A673 (cell line): ENCODE measurements at regions not wholly inside any gene's neighbourhood (a gene's known extent, or its start where the extent isn't known, plus 50 kb on each side); places are given as distances from the start of the nearest gene placed in this dataset.

ENCODE experiments used
- BruUV-seq: library from RNA; stranded (reverse); fragments of 400-500 nt; replicated peaks from 2 replicates; lab custom pipeline; 2021; lab: Mats Ljungman, UMichigan
- CTCF ChIA-PET: fragments of 300-600 bp; sonication (Branson Sonifier 250); formaldehyde crosslinking; loops from one replicate; lab custom pipeline; 2022; ENCODE audit warnings: antibody characterized with exemption; lab: Charles Lee
- POLR2A ChIA-PET: fragments of 300-600 bp; sonication (Branson Sonifier 250); formaldehyde crosslinking; loops from one replicate; lab custom pipeline; 2022; ENCODE audit warnings: antibody characterized with exemption; ENCODE audit not compliant: low non-redundant PET; lab: Charles Lee
- DNase-seq: peaks from one replicate; pipeline ENCODE4 v3.0.0-alpha.2; 2015; ENCODE audit warnings: low spot score
- H3K27ac ChIP-seq: fragments of 200-600 bp; sonication (generic); 2 replicates; pipeline ENCODE4 v1.5.1; 2016; ENCODE audit warnings: mixed run types, low read depth, mild to moderate bottlenecking, mixed read lengths, antibody characterized with exemption, low read length; ENCODE audit not compliant: poor library complexity, severe bottlenecking
- H3K27me3 ChIP-seq: fragments of 200-600 bp; sonication (generic); replicated peaks from 2 replicates; pipeline ENCODE4 v1.6.1; 2017; ENCODE audit warnings: mixed run types, low read depth, mild to moderate bottlenecking, mixed read lengths, antibody characterized with exemption, low read length; ENCODE audit not compliant: insufficient read depth, poor library complexity
- H3K36me3 ChIP-seq: fragments of 200-600 bp; sonication (generic); 2 replicates; pipeline ENCODE4 v1.6.1; 2016; ENCODE audit warnings: mixed run types, mild to moderate bottlenecking, mixed read lengths, antibody characterized with exemption, low read length; ENCODE audit not compliant: insufficient read depth, poor library complexity, severe bottlenecking
- H3K4me1 ChIP-seq: fragments of 200-600 bp; sonication (generic); 2 replicates; pipeline ENCODE4 v1.6.1; 2017; ENCODE audit warnings: mixed run types, mild to moderate bottlenecking, mixed read lengths, antibody characterized with exemption, low read length; ENCODE audit not compliant: insufficient read depth, poor library complexity, severe bottlenecking
- H3K4me3 ChIP-seq: fragments of 200-600 bp; sonication (generic); 2 replicates; pipeline ENCODE4 v1.5.1; 2016; ENCODE audit warnings: low read depth, mixed run types, mild to moderate bottlenecking, mixed read lengths, low read length; ENCODE audit not compliant: poor library complexity, severe bottlenecking
- H3K9me3 ChIP-seq: fragments of 200-600 bp; sonication (generic); 2 replicates; pipeline ENCODE4 v1.6.1; 2016; ENCODE audit warnings: mixed run types, low read depth, mild to moderate bottlenecking, mixed read lengths, antibody characterized with exemption, low read length; ENCODE audit not compliant: poor library complexity, severe bottlenecking
- EZH2 ChIP-seq: fragments of 200-600 bp; sonication (generic); IDR thresholded peaks from 2 replicates; pipeline ENCODE4 v1.6.1; 2017; ENCODE audit warnings: borderline replicate concordance, low read depth, mild to moderate bottlenecking, mixed read lengths, antibody characterized with exemption, low read length; ENCODE audit not compliant: poor library complexity, severe bottlenecking
- intact Hi-C: fragments of 100-400 bp; cut with micrococcal nuclease; formaldehyde crosslinking; loops from one replicate; pipeline ENCODE4 v1.10.0; 2022; ENCODE audit not compliant: unreplicated experiment
- TF ChIP-seq, protein P1 (sequence below): fragments of 300-800, 200-600 bp; sonication (generic); conservative IDR thresholded peaks from 2 replicates; pipeline ENCODE4 v1.5.1; 2017; ENCODE audit warnings: low read depth, mild to moderate bottlenecking, antibody characterized with exemption, low read length, moderate library complexity, mixed read lengths

- Histone ChIP-seq H3K36me3 (no peaks in the 10 kb centered on the region), H3K27me3 (no peaks in the 10 kb centered on the region), H3K4me1 (no peaks in the 10 kb centered on the region), H3K27ac (no peak overlapping the region), H3K9me3 (no peaks in the 10 kb centered on the region), H3K4me3 (no peak overlapping the region)
- ChIA-PET CTCF (no interaction called here), POLR2A (no interaction called here)
- TF ChIP-seq EZH2, result no peak
- TF ChIP-seq, protein P1, sequence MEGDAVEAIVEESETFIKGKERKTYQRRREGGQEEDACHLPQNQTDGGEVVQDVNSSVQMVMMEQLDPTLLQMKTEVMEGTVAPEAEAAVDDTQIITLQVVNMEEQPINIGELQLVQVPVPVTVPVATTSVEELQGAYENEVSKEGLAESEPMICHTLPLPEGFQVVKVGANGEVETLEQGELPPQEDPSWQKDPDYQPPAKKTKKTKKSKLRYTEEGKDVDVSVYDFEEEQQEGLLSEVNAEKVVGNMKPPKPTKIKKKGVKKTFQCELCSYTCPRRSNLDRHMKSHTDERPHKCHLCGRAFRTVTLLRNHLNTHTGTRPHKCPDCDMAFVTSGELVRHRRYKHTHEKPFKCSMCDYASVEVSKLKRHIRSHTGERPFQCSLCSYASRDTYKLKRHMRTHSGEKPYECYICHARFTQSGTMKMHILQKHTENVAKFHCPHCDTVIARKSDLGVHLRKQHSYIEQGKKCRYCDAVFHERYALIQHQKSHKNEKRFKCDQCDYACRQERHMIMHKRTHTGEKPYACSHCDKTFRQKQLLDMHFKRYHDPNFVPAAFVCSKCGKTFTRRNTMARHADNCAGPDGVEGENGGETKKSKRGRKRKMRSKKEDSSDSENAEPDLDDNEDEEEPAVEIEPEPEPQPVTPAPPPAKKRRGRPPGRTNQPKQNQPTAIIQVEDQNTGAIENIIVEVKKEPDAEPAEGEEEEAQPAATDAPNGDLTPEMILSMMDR, result no peak
- BruUV-seq, result no TSS peak
- no peak for DNase-seq
- intact Hi-C loops, result no loop called here
These were observed 466.7 kb upstream of the FSHR start for GRCh38 chr2:49621016-49621415.

GRCh38 chr2:49619804-49620203, 465.5 kb upstream of the FSHR start:
- Histone ChIP-seq H3K27me3 (no peaks in the 10 kb centered on the region), H3K4me1 (no peaks in the 10 kb centered on the region), H3K4me3 (no peak overlapping the region), H3K9me3 (no peaks in the 10 kb centered on the region), H3K36me3 (no peaks in the 10 kb centered on the region), H3K27ac (no peak overlapping the region)
- DNase-seq, result peak; percentile 17
- ChIA-PET CTCF (no interaction called here), POLR2A (no interaction called here)
- intact Hi-C loops, result loop anchor here (5.0 to 10.0 kb wide), 3 partner anchors 522 to 875 kb away; no protein-coding TSS in a partner anchor
- BruUV-seq, result no TSS peak
- TF ChIP-seq EZH2, result no peak
- TF ChIP-seq, protein P1, result peak; percentile 39

GRCh38 chr2:49618491-49618890, 464.2 kb upstream of the FSHR start:
- Histone ChIP-seq H3K27me3 (no peaks in the 10 kb centered on the region), H3K36me3 (no peaks in the 10 kb centered on the region), H3K4me1 (no peaks in the 10 kb centered on the region), H3K27ac (no peak overlapping the region), H3K4me3 (no peak overlapping the region), H3K9me3 (no peaks in the 10 kb centered on the region)
- ChIA-PET POLR2A (no interaction called here), CTCF (no interaction called here)
- DNase-seq, result no peak
- TF ChIP-seq, protein P1, result no peak
- TF ChIP-seq EZH2, result no peak
- intact Hi-C loops, result loop anchor here (5.0 to 10.0 kb wide), 3 partner anchors 524 to 876 kb away; no protein-coding TSS in a partner anchor
- no TSS peak for BruUV-seq
